GM19035 (cell line): ENCODE measurements at regions not wholly inside any gene's neighbourhood (a gene's known extent, or its start where the extent isn't known, plus 50 kb on each side); places are given as distances from the start of the nearest gene placed in this dataset.

ENCODE experiments used
- ATAC-seq: cut with Tn5 transposase; IDR thresholded peaks from one replicate; pipeline ENCODE4 v1.9.1; 2021; ENCODE audit not compliant: unreplicated experiment

GRCh38 chr14:65928995-65929394 is 516.5 kb downstream of the FUT8 start:
- no peak for ATAC-seq

- ATAC-seq, result no peak
These were observed 521.0 kb downstream of the FUT8 start for GRCh38 chr14:65933400-65934069.

- ATAC-seq, result no peak
These were observed 521.5 kb downstream of the FUT8 start for GRCh38 chr14:65934070-65934435.

DNA sequence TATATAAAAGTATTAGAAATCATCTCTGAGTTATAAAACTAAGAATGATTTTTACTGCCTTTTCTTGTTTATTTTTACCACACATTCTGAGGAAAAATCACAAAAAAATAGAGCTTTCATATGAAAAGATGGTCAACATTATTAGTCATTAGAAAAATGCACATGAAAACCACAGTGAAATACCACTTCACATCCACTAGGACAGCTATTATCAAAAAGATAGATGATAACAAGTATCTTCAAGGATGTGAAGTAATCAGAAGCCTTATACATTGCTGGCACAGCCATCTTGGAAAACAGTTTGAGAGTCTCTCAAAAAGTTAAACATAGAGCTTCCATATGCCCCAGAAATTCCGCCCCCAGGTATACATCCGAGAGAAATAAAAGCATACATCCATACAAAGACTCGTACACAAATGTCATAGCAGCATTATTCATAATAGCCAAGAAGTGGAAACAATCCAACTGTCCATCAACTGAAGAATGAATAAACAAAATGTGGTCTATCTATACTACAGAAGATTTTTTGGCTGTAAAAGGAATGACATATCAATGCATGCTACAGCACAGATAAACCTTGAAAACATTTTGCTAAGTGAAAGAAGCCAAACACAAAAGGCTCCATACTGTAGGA is 523.9 kb downstream of the FUT8 start:
- ATAC-seq, result no peak

GRCh38 chr14:65937079-65937959 is 524.8 kb downstream of the FUT8 start:
- ATAC-seq, result no peak

DNA sequence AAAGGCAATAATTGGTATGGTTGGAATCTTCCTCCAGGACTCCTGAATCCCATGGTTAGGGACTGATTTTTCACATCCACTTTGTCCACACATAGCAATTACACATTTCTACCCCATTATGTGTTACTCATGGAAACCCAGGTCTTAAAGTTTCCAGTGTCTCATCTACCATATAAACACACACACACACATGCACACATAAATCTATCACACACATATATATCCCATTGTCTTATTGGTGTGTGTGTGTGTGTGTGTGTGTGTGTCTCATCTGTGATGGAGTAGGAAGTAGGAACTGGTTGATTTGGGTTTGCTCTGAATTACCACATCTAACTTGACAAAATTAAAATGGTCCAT is 525.4 kb downstream of the FUT8 start:
- no peak for ATAC-seq

DNA sequence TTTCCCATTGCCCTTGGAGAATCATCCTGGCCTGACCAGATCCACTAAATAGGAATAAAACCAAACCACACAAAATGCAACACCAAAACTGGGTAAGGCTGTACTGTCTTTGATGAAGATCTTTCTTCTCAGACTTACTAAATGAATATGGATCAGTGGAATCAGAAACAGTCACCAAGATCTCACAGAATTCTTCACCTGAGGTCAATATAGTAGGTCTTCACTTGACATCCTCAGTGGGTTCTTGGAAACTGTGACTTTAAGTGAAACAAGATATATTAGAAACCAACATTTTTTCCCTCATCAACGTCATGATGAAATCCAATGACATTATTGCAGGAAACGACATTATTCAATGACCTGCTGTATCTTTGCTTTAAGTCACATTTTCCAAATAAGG is 526.2 kb downstream of the FUT8 start:
- ATAC-seq, result no peak

GRCh38 chr14:65939184-65939583 is 526.7 kb downstream of the FUT8 start:
- no peak for ATAC-seq

DNA sequence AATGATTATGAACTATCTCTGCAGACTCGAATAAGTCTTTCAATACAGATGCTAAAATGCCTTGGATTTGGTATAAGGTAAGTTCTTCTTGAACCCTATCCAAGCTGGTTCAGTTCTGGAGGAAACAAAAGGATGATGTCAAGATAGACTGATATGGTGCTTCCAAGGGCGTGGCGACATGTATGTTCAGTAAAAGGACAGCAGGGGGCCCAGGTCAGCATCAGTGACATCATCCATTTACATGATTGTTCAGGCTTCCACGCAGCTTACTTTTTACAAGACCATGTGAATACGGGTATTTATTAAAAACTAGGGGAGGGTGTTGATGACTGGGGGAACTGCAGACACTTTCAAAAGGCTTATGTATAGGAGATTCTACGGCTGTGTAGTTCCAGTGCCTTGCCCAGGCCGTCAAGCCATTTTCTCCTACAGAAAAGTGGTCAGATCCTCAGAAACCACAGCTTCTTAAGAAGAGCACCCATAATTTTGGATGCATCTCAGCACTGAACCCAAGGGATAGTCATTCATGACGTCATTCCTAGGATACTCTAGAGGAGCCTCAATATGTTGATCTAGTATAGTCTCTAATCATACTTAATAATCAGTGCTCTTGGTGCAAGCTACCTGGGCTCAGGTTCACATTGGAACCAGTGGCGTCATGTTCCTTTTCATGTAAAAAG is 527.7 kb downstream of the FUT8 start:
- ATAC-seq, result peak; percentile 62

- no peak for ATAC-seq
These were observed 528.6 kb downstream of the FUT8 start for GRCh38 chr14:65941091-65941490.

DNA sequence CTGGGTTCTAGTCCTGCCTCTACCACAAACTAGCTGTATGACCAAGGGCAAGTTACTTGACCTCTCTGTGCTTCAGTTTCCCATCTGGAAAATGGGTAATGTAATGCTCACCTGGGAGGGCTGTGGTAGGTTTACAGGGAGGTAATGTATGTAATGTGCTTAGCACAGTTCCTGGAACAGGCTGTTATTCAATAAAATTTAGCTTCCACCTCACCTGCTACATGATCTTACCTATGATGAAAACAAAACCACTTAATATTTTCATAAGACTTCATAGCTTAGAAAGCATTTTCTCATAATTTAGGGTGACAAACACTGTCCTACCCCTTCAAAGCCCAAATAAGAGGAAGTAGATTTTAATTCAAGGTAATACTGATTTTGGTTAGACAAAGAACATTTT is 530.6 kb downstream of the FUT8 start:
- no peak for ATAC-seq

DNA sequence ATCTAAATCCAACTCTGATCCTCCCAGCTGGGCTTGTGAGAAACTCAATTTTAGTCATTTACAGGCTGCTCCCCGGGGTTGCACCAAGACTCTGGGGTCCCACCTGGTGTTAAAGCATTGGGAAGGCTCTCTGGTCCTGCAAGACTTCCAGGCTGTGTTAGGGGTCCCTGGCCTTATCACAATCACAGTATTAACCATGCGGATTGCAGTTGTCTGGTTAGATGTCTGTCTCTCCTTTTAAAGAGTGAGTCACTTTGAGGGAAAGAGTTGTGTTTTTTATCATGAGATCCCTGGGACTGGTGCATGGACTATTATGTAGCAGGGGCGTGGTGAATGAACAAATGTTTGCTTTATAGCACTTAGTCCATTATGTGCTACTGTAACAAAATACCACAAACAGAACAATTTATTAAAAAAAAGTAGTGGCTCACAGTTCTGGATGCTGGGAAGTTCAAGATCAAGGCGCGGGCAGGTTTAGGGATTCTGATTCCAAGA is 531.4 kb downstream of the FUT8 start:
- no peak for ATAC-seq

DNA sequence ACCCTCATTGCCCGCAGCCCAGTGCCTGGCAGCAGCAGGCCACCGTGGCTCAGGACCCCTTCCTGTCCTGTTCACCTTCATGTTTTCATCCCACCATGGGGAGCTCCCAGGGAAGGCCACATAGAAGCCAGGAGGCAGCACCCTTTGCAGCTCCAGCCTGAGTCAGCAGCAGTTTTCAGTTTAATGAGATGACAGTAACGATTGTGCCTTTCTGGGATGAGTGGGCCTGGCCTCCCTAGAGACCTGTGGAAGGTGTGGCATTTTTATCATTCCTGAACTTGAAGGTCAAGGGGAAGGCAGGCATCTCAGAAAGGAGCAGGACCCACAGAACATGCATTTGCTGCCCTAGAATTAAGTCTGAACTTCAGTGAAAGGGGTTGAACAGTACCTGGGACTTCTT is 532.8 kb downstream of the FUT8 start:
- no peak for ATAC-seq

DNA sequence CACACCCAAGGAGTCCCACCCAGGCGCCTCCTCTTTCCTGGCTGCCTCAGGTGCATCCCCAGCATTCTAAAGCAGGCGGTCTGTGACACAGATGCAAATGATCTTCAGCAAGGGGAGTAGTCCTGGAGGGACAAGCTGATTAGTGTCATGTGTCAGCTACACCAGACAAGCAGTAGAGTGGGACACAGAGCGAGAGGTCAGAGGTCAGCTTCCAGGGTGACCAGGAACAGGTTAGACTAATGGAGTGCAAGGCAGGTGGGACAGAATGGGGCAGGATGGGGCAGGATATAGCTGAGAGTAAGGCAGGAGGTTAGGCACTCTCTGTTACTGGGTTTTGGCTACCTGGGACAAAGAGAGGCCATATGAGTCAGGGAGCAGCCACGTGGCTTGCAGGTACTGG is 534.0 kb downstream of the FUT8 start:
- ATAC-seq, result no peak

- no peak for ATAC-seq
These were observed 535.8 kb downstream of the FUT8 start for GRCh38 chr14:65948302-65948701.

DNA sequence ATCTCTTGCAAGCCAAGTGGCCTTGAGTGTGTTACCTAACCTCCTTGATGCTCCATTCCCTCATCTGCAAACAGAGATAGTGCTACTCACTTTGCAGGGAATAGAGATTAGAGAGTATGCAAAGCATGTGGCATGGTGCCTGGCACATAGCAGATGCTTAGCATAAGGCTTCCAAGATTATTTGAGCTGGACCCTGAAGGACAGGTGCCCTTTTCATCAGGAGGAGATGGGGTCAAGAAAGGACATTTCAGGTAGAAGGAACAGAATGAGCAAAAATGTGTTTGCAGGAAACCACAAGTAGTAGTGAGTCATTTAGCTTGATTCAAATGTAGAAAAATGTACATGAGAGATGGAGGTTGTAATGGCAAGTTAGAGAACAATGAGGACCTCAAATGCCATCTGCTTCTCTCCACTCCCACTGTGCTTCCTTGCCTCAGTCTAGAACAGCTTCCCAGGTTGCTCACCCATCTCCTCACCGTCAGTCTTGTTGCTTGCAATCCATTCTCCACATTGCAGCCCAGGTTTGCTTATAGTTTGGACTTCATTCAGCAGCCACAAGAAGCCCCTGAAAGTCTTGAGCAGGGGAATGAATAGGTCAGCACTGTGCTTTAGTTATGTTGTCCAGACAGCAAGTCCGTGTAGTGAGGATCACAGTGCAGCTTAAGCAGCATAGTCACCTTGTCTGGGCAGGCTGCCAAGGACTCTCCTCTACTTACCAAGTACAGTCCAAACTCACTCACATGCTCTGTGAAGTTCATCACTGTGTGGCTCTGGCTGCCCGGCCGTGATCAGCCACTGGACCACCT is 536.3 kb upstream of the CCDC196 start:
- no peak for ATAC-seq

DNA sequence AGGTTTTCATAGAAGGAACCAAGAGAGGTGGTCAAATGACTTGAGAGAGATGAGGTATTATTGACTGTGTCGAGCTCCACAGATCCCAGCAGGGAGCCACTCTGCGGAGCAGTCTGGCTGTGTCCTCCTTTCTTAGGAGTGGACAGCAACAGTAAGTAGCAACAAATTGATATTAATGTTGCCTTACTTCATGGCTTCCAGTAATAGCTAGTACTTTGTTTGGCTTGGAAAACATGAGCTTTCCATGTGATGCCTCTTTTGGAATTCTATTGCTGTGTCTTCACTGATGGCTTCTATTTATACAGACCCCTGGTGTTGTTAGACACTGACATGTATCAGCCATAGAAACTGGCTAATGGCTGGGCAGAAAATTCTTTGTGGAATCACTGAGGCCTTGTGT is 531.2 kb upstream of the CCDC196 start:
- ATAC-seq, result no peak

- ATAC-seq, result no peak
These were observed 528.5 kb upstream of the CCDC196 start for GRCh38 chr14:65957631-65958205.

GRCh38 chr14:65958664-65959562 is 527.3 kb upstream of the CCDC196 start:
- ATAC-seq, result no peak
